Eye (tissue), 1 donor: ENCODE measurements at regions not wholly inside any gene's neighbourhood (a gene's known extent, or its start where the extent isn't known, plus 50 kb on each side); places are given as distances from the start of the nearest gene placed in this dataset.
"Not testable (repeated sequence)": the region's sequence is repeated elsewhere in the genome, so short reads cannot be mapped to it uniquely, and the experiment has no call there.

Experiments
- DNase-seq: peaks from one replicate; pipeline ENCODE4 v3.0.0-alpha.2; 2015

DNA sequence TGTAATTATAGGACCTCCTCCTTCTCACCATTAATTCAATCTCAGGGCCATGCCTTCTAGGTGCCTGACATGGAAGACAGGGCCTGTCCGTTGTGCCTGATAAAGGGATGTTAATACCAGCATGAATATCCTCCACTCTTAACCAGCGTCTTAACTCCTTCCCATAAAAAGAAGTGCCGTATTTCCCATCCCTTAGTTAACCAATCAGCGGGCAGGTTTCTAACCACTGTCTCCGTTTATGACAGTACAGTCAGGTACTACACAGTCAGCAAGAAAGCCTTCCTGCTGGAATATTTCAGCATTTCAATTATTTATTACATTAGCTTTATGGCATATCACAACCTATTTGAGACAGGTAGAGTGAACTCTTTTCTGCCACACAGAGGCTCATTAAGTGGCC lies 308.6 kb upstream of the FZD8 start:
- no peak for DNase-seq

DNA sequence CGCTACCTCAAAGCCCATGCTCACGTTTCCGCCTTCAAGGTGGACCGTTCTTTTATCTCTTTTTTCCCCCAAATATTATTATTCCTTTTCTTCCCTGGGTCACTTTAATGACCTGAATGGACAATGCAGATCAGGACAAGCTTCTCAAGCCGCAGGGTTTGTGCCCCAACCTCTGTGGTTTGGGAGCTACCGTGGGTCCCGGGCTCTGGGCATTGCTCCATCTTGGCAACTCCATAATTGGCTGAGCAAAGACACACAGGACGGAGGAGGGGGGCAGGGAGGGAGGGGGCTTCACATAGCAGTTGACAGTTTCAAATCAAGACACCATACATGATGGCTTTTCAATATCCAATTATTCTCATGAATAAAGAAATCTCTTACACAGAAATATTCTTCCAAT lies 308.1 kb upstream of the FZD8 start:
- no peak for DNase-seq

GRCh38 chr10:35949811-35950211 lies 307.7 kb upstream of the FZD8 start:
- peak; percentile 45 for DNase-seq

- DNase-seq = no peak
Measured at GRCh38 chr10:35946556-35946955, 304.5 kb upstream of the FZD8 start.

- DNase-seq = no peak
Measured at GRCh38 chr10:35942057-35942456, 300.0 kb upstream of the FZD8 start.

GRCh38 chr10:35940141-35941041 lies 298.3 kb upstream of the FZD8 start:
- DNase-seq = peak; percentile 69

DNA sequence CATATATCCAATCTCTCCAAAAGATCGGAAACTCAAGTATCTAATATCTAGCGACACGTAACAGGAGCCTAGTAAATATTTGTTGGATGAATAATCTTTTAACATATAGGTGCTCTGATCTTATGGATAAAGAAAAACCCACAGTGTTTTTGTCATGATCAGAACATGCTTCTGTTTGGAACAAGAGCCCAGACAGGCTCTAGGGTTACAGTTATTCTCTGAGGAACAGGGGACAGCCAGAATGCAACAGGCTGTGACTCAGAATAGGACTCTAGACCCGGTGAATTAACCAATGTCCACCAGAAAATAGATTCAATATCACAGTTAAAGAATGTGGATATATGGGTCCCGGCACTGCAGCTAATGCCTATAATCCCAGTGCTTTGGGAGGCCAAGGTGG lies 296.1 kb upstream of the FZD8 start:
- DNase-seq = no peak

DNA sequence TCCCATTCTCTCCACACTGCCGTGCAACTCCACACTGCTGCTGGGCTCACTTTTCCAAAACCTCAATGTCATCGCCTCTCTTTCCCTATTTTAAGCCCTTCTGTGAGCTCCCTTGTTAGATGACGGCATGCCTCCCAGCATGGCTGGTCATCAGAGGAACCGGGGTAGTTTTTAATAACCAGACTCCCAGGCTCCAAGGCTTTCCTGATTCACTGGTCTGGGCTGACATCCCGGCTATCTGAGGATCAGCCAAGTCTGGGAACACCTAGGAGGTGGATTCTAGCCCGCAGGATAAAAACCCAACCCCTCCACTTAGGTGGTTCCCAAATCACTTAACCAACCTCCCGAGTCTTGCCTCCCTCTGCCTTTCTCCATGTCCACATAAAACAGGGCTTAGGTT lies 295.4 kb upstream of the FZD8 start:
- DNase-seq = no peak

- peak; percentile 74 for DNase-seq
Measured at GRCh38 chr10:35934642-35934995, 292.5 kb upstream of the FZD8 start.

- peak; percentile 47 for DNase-seq
Measured at GRCh38 chr10:35933940-35934641, 292.0 kb upstream of the FZD8 start.

DNA sequence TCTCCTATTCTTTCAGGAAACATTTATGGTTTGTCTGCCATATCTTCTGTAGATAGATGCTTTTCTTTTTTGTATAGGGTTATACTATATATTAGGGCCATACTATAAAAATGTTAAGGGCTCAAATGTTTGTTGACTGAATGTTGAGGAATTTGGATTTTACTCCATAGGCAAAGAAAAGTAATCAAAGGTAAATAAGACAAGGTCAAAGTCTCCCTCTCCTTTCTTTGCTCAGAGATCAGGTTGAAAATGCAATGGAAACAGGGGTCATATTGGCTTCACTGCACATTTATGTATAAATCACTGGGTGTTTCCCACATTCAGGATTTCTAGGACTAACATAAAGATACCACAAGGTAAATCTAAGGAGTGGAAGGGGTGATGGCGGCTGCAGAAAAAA lies 291.4 kb upstream of the FZD8 start:
- DNase-seq = no peak

GRCh38 chr10:35929962-35930361 lies 287.9 kb upstream of the FZD8 start:
- not testable (repeated sequence) for DNase-seq

- DNase-seq = no peak
Measured at GRCh38 chr10:35928748-35929147, 286.7 kb upstream of the FZD8 start.

DNA sequence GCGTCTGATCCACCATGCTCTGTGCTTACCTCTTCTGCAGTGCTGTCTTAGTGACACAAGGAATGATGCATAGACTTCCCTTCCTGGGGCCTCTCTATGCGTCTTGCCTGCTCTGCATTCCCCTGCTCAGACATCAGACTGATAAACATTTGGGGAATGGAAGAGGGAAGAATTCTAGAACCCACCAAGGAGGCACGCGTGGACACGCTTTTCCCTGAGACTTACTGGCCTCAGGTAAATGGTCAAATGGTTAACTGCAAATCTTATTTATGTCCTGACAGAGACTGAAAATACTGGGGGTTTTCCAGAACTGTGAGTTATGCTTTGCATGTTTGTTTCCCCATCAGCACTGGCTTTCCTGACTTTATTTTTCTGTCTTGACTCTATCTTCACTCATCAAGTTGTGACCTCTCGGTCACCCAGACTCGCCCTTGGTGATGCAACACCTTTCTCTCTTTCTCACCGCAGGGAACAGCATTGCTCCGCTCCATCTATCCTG lies 285.9 kb upstream of the FZD8 start:
- no peak for DNase-seq

DNA sequence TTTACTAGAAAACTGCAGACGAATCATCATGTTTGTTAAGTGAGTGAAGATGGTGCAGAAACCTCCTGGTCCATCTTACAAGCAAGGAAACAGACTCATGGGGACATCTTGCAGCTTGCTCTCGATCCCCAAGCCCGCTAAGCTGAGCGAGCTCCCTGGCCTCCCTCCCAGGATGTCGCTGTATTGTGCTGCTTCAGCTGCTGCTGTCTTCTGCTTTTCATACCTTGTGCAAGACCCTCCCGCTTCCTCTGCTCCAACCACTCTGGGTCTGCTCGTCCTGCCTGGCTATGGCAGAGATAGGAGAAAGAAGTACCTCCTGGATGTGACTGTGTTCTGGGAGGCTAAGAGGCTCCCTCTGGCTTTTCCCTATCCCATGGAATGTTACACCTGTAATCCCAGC lies 285.2 kb upstream of the FZD8 start:
- no peak for DNase-seq

GRCh38 chr10:35926846-35927245 lies 284.8 kb upstream of the FZD8 start:
- DNase-seq = no peak

DNA sequence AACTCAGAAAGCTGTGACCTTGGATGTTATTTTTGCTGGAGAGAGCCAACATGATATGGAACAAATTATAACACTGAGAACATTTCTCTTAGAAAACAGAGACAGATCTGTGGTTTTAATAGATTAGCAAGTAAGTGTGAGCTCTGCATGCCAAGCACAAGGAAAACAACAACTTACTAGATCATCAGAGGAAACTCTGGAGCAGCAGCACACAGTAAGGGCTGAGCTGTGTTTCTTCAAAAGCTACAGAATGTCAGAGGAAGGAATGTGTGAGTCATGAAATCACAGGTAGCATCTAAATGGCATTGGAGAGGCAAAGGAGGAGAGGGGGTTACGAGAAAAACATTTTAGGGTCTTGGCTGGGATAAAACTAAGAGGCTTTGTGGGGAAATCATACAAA lies 283.4 kb upstream of the FZD8 start:
- DNase-seq = no peak

GRCh38 chr10:35924759-35925158 lies 282.7 kb upstream of the FZD8 start:
- DNase-seq = no peak

DNA sequence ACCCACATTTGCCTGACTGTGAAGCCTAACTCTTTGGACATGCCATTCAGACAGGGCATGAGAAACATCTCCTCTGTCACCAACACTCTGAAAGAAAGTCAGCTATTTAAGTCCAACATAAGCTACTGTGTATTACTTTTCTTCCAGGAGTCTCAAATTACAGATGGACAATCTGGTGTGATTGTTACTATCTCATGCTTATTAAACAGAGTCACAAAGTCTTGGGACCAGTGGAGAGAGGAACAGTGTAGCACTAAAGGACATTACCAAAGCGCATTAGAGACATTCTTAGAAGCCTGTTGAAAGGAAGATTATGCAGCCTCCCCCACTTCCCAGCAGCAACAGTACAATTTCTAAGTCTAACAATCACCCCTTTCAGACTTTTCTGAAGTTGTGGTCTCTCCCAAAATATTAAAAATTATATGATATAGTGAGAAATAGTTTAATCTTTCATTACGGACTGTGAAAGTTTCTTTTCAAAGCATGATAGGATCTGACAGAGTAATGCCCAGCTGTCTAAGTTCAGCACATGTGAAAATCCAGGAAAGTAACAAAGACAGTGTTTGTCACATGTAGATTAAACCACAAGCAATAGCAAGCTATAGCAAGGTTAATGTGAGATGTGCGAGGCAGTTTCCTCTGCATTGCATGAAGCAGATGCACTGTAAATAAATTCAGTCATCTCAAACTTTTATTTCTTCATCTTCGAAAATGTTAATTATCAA lies 280.9 kb upstream of the FZD8 start:
- DNase-seq = no peak

DNA sequence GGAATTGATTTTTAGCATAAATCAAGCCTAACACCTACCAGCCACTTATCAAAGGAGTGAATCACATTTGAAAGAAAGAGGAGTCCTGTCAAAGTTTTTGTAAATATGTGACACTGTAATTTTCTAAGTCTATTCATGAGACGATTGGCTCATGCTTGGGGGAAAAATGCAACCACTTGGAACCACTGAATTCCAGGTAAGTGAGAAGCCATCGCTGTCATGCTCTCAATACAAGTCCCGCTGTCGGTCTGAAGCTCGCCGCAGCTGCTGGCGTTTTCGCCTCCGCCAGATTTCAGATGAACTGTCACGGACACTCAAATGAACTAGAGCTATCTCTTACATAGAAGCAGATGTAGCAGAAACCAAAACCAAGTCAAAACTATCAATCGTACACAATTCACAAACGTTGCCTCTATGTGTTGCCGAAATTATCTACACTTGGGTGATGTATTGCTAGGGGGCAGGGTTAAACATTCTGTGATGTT lies 279.8 kb upstream of the FZD8 start:
- no peak for DNase-seq

- DNase-seq = no peak
Measured at GRCh38 chr10:35916791-35917190, 274.7 kb upstream of the FZD8 start.

DNA sequence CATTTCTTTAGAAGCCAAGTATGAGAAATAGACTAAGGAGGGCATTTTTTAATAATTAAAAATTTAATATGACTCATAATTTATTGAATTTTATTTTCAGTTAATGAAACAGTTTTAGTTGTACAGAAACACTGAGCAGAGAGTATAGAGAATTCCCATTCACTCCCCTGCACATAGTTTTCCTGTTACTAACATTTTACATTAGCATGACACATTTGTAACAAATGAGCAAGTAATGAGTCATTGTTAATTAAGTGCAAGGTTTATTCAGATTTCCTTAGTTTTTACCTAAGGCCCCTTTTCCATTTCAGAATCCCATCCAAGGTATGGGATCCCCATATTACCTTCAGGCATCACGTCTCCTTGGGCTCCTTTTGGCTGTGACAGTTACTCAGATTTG lies 271.5 kb upstream of the FZD8 start:
- DNase-seq = no peak
